Neural crest cell (in vitro differentiated cells): ENCODE measurements at regions not wholly inside any gene's neighbourhood (a gene's known extent, or its start where the extent isn't known, plus 50 kb on each side); places are given as distances from the start of the nearest gene placed in this dataset.
"Not testable (repeated sequence)": the region's sequence is repeated elsewhere in the genome, so short reads cannot be mapped to it uniquely, and the experiment has no call there.

Experiments
- DNase-seq: peaks from one replicate; pipeline ENCODE4 v3.0.0; 2021; ENCODE audit warnings: low read depth, mixed read lengths, low spot score
- H3K27ac Mint-ChIP-seq: one replicate; pipeline ENCODE4 v1.8.0; 2021; ENCODE audit warnings: mild to moderate bottlenecking, mixed read lengths; ENCODE audit not compliant: unreplicated experiment
- H3K27me3 Mint-ChIP-seq: 2 replicates; pipeline ENCODE4 v1.8.0; 2021; ENCODE audit warnings: low read depth, mild to moderate bottlenecking, mixed read lengths
- H3K36me3 Mint-ChIP-seq: 2 replicates; pipeline ENCODE4 v1.8.0; 2021; ENCODE audit warnings: low read depth, mild to moderate bottlenecking, mixed read lengths
- H3K4me1 Mint-ChIP-seq: 2 replicates; pipeline ENCODE4 v1.8.0; 2021; ENCODE audit warnings: mixed read lengths
- H3K4me3 Mint-ChIP-seq: one replicate; pipeline ENCODE4 v1.8.0; 2021; ENCODE audit warnings: mild to moderate bottlenecking, mixed read lengths
- H3K9me3 Mint-ChIP-seq: 2 replicates; pipeline ENCODE4 v1.8.0; 2021; ENCODE audit warnings: mixed read lengths
- CTCF ChIP-seq: fragments of 200-600 bp; sonication (generic); conservative IDR thresholded peaks from 2 replicates; pipeline ENCODE4 v1.5.0; 2021; ENCODE audit warnings: antibody characterized with exemption, mild to moderate bottlenecking

- peaks cover 6% of the 10 kb centered on the region for H3K9me3 Mint-ChIP-seq
- H3K36me3 Mint-ChIP-seq: no peaks in the 10 kb centered on the region
- H3K27ac Mint-ChIP-seq: no peak overlapping the region
- no peak overlapping the region for H3K4me3 Mint-ChIP-seq
- no peak for TF ChIP-seq CTCF
- H3K4me1 Mint-ChIP-seq: peaks cover 7% of the 10 kb centered on the region
- no peaks in the 10 kb centered on the region for H3K27me3 Mint-ChIP-seq
- no peak for DNase-seq
Observed at GRCh38 chr17:71802663-71803062, 318.2 kb upstream of the SOX9 start.

GRCh38 chr17:71803656-71804284, 317.1 kb upstream of the SOX9 start:
- Mint-ChIP-seq H3K4me1 (peaks cover 7% of the 10 kb centered on the region), H3K4me3 (no peak overlapping the region), H3K27ac (no peak overlapping the region), H3K9me3 (peaks cover 6% of the 10 kb centered on the region), H3K27me3 (no peaks in the 10 kb centered on the region), H3K36me3 (no peaks in the 10 kb centered on the region)
- DNase-seq: no peak
- no peak for TF ChIP-seq CTCF

GRCh38 chr17:71809537-71809936, 311.3 kb upstream of the SOX9 start:
- H3K27me3 Mint-ChIP-seq: no peaks in the 10 kb centered on the region
- no peak overlapping the region for H3K27ac Mint-ChIP-seq
- peaks cover 7% of the 10 kb centered on the region for H3K9me3 Mint-ChIP-seq
- peaks cover 4% of the 10 kb centered on the region for H3K36me3 Mint-ChIP-seq
- H3K4me1 Mint-ChIP-seq: no peaks in the 10 kb centered on the region
- DNase-seq: no peak
- no peak overlapping the region for H3K4me3 Mint-ChIP-seq
- TF ChIP-seq CTCF: no peak

GRCh38 chr17:71813861-71814260, 307.0 kb upstream of the SOX9 start:
- DNase-seq, H3K27me3 Mint-ChIP-seq, H3K9me3 Mint-ChIP-seq, H3K36me3 Mint-ChIP-seq, H3K27ac Mint-ChIP-seq, H3K4me1 Mint-ChIP-seq, H3K4me3 Mint-ChIP-seq: not testable (repeated sequence)

GRCh38 chr17:71821511-71821910, 299.3 kb upstream of the SOX9 start:
- Mint-ChIP-seq H3K4me3 (no peak overlapping the region), H3K27ac (no peak overlapping the region), H3K27me3 (no peaks in the 10 kb centered on the region), H3K9me3 (no peaks in the 10 kb centered on the region), H3K36me3 (no peaks in the 10 kb centered on the region), H3K4me1 (peaks cover 27% of the 10 kb centered on the region)
- no peak for DNase-seq
- TF ChIP-seq CTCF: no peak

- Mint-ChIP-seq H3K36me3 (no peaks in the 10 kb centered on the region), H3K27ac (no peak overlapping the region), H3K4me1 (peaks cover 56% of the 10 kb centered on the region), H3K27me3 (no peaks in the 10 kb centered on the region), H3K9me3 (no peaks in the 10 kb centered on the region), H3K4me3 (no peak overlapping the region)
- TF ChIP-seq CTCF: no peak
- no peak for DNase-seq
Observed at GRCh38 chr17:71824671-71825070, 296.1 kb upstream of the SOX9 start.
